C4-2B (cell line): ENCODE measurements at regions not wholly inside any gene's neighbourhood (a gene's known extent, or its start where the extent isn't known, plus 50 kb on each side); places are given as distances from the start of the nearest gene placed in this dataset.

Experiments used
- CTCF ChIP-seq: fragments of 450-650 bp; conservative IDR thresholded peaks from 2 replicates; pipeline ENCODE4 v1.5.1; 2017; ENCODE audit warnings: mild to moderate bottlenecking
- ZFX ChIP-seq: fragments of 450-650 bp; IDR thresholded peaks from 2 replicates; pipeline ENCODE4 v1.6.1; 2017

DNA sequence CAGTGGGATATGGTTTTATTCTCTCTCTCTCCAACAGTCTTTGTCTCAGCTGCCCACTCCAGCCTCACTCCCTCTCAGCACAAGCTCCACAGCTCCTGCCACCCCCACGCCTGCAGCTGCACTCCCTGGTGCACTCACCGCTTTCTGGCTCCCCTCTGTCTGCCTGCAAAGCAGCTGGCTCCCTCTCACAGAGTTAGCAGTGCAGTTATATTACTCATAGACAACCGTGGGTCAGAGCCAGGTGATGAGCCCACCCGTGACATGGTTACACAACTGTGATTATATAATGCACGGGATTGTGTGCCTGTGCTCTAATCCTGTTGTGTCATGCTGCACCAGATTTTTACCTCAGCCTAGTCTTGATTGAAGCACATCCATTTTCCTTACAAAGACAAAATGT is 276.9 kb upstream of the CHAC2 start:
- no peak for TF ChIP-seq CTCF
- no peak for TF ChIP-seq ZFX
